ENCODE measurements at regions not wholly inside any gene's neighbourhood (a gene's known extent, or its start where the extent isn't known, plus 50 kb on each side); places are given as distances from the start of the nearest gene placed in this dataset.

GRCh38 chr7:101691822-101692384 lies 62.8 kb upstream of the MYL10 start:
- Histone ChIP-seq H3K27ac (ENCODE audit: low read length) (no peak overlapping the region), H3K4me1 (ENCODE audit: control insufficient read depth, insufficient read depth, low read length) (peaks cover 8% of the 10 kb centered on the region), H3K9ac (ENCODE audit: low read length in 2 of 2) (no peak overlapping the region), H3K4me3 (ENCODE audit: low read length in 2 of 2) (no peak overlapping the region), H3K27me3 (ENCODE audit: control insufficient read depth in 1 of 2, insufficient read depth in 2 of 2, low read length in 2 of 2) (peaks cover 0 to 3% of the 10 kb centered on the region in 2 donors), H3K9me3 (ENCODE audit: control insufficient read depth in 2 of 2, low read length in 2 of 2) (no peaks in the 10 kb centered on the region), H3K36me3 (ENCODE audit: control insufficient read depth in 2 of 2, insufficient read depth in 2 of 2, low read length in 2 of 2) (no peaks in the 10 kb centered on the region)

DNA sequence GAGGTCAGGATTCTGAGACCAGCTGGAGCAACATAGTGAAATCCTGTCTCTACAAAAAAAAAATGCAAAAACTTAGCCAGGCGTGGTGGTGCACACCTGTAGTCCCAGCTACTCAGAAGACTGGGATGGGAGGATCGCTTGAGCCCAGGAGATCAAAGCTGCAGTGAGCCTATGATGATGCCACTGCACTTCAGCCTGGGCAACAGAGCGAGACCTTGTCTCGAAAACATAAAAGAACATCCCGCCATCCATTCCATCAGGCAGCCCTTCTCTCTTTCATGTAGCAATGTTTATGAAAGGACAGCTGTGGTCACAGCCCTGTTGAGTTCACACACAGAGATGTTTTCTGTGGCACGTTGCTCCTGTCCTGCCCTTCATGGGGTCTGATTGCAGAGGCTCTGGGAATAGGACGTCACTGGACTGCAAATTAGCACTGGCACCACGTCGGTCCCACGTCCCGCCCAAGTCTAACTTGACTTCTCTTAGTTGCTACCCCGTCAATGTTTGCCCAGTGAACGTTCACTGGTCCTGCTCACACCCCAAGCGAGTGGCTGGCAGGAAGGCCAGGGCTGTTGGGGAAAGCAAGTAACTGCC lies 64.5 kb upstream of the MYL10 start:
- no peaks in the 10 kb centered on the region for H3K9me3 ChIP-seq (ENCODE audit: control insufficient read depth in 2 of 2, low read length in 2 of 2)
- peaks cover 0 to 3% of the 10 kb centered on the region in 2 donors for H3K27me3 ChIP-seq (ENCODE audit: control insufficient read depth in 1 of 2, insufficient read depth in 2 of 2, low read length in 2 of 2)
- H3K36me3 ChIP-seq (ENCODE audit: control insufficient read depth in 2 of 2, insufficient read depth in 2 of 2, low read length in 2 of 2): no peaks in the 10 kb centered on the region
- H3K9ac ChIP-seq (ENCODE audit: low read length in 2 of 2): no peak overlapping the region
- no peak overlapping the region for H3K4me3 ChIP-seq (ENCODE audit: low read length in 2 of 2)
- H3K4me1 ChIP-seq (ENCODE audit: control insufficient read depth, insufficient read depth, low read length): peaks cover 2% of the 10 kb centered on the region
- no peak overlapping the region for H3K27ac ChIP-seq (ENCODE audit: low read length)

- peaks cover 0 to 9% of the 10 kb centered on the region in 2 donors for H3K27me3 ChIP-seq (ENCODE audit: control insufficient read depth in 1 of 2, insufficient read depth in 2 of 2, low read length in 2 of 2)
- no peak overlapping the region for H3K9ac ChIP-seq (ENCODE audit: low read length in 2 of 2)
- no peaks in the 10 kb centered on the region for H3K4me1 ChIP-seq (ENCODE audit: control insufficient read depth, insufficient read depth, low read length)
- no peak overlapping the region for H3K4me3 ChIP-seq (ENCODE audit: low read length in 2 of 2)
- no peaks in the 10 kb centered on the region for H3K9me3 ChIP-seq (ENCODE audit: control insufficient read depth in 2 of 2, low read length in 2 of 2)
- H3K27ac ChIP-seq (ENCODE audit: low read length): no peak overlapping the region
- H3K36me3 ChIP-seq (ENCODE audit: control insufficient read depth in 2 of 2, insufficient read depth in 2 of 2, low read length in 2 of 2): no peaks in the 10 kb centered on the region
Observed at GRCh38 chr7:101698964-101699363, 69.9 kb upstream of the MYL10 start.

- no peak overlapping the region for H3K27ac ChIP-seq (ENCODE audit: low read length)
- no peak overlapping the region for H3K9ac ChIP-seq (ENCODE audit: low read length in 2 of 2)
- no peaks in the 10 kb centered on the region for H3K4me1 ChIP-seq (ENCODE audit: control insufficient read depth, insufficient read depth, low read length)
- no peak overlapping the region for H3K4me3 ChIP-seq (ENCODE audit: low read length in 2 of 2)
- peaks cover 0 to 9% of the 10 kb centered on the region in 2 donors for H3K27me3 ChIP-seq (ENCODE audit: control insufficient read depth in 1 of 2, insufficient read depth in 2 of 2, low read length in 2 of 2)
- H3K9me3 ChIP-seq (ENCODE audit: control insufficient read depth in 2 of 2, low read length in 2 of 2): no peaks in the 10 kb centered on the region
- no peaks in the 10 kb centered on the region for H3K36me3 ChIP-seq (ENCODE audit: control insufficient read depth in 2 of 2, insufficient read depth in 2 of 2, low read length in 2 of 2)
Observed at GRCh38 chr7:101699399-101699798, 70.3 kb upstream of the MYL10 start.

DNA sequence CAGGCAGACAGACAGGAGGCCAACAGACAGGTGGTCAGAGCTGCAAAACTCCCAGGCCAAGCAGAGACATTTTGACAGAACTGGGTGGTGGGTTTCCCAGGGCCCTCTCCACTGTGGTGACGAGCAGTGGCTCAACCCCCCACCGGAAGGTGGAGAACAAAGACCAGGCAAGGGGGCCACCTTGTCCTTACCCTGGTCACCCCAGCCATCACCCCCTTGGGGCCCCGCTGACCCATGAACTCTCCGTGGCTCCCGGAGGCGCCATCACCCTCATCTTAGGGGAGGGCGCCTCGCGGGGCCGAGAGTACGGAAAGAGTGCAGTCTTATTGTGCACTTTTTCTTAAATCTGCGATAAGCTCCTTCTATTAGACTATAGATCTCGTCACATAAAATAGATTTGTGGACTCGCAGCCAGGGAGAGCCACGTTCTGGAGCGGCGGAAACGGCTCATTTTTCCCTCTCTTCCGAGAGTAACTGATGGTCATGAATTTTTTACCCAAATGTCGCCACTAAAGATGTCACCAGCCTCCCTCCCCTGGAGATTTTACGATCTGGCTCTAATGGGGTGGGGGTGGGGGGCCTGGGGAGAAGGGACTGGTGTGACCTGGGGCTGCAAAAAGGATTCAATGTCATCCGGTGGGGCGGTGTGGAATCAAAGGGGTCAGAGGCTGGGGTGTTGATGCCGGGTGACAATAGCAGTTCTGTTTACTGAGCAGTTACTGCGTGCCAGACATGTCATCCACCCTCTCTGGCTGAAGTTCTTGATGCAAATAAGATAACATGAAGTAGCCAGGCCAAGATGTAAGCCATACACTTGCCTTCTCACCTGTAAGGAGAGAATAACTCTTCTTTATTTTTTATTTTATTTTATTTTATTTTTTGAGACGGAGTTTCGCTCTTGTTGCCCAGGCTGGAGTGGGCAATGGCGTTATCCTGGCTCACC lies 71.1 kb upstream of the MYL10 start:
- H3K36me3 ChIP-seq (ENCODE audit: control insufficient read depth in 2 of 2, insufficient read depth in 2 of 2, low read length in 2 of 2): no peaks in the 10 kb centered on the region
- H3K4me3 ChIP-seq (ENCODE audit: low read length in 2 of 2): no peak overlapping the region
- no peaks in the 10 kb centered on the region for H3K4me1 ChIP-seq (ENCODE audit: control insufficient read depth, insufficient read depth, low read length)
- H3K9me3 ChIP-seq (ENCODE audit: control insufficient read depth in 2 of 2, low read length in 2 of 2): no peaks in the 10 kb centered on the region
- H3K27me3 ChIP-seq (ENCODE audit: control insufficient read depth in 1 of 2, insufficient read depth in 2 of 2, low read length in 2 of 2): peaks cover 0 to 9% of the 10 kb centered on the region in 2 donors
- H3K9ac ChIP-seq (ENCODE audit: low read length in 2 of 2): no peak overlapping the region
- no peak overlapping the region for H3K27ac ChIP-seq (ENCODE audit: low read length)

DNA sequence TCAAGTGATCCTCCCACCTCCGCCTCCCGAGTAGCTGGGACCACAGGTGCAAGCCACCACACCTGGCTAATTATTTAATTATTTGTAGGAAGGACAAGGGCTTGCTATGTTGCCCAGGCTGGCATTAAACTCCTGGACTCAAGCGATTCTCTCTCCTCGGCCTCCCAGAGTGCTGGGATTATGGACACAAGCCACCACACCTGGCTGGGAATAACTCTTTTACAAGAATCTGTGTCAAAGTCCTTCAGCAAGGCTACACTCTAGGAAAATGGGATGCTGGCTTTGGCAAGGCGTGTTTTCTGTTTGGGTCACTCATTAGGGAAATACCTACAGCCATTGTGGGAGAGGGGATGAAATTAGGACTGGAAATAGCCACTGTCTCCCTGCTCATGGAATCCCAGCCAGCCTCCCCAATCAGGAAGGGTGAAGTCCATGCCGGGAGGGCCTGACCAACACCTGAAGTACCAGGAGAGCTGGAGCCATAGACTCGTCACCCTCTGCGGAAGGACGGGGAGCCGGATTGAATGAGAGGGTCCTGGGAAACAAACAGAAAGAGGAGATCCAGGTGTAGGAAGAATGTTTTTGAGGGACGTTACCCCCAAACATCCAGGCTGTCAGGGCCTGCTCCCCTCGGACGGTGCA lies 72.2 kb upstream of the MYL10 start:
- H3K4me1 ChIP-seq (ENCODE audit: control insufficient read depth, insufficient read depth, low read length): no peaks in the 10 kb centered on the region
- no peak overlapping the region for H3K27ac ChIP-seq (ENCODE audit: low read length)
- H3K9me3 ChIP-seq (ENCODE audit: control insufficient read depth in 2 of 2, low read length in 2 of 2): no peaks in the 10 kb centered on the region
- no peak overlapping the region for H3K9ac ChIP-seq (ENCODE audit: low read length in 2 of 2)
- no peak overlapping the region for H3K4me3 ChIP-seq (ENCODE audit: low read length in 2 of 2)
- H3K27me3 ChIP-seq (ENCODE audit: control insufficient read depth in 1 of 2, insufficient read depth in 2 of 2, low read length in 2 of 2): peaks cover 0 to 8% of the 10 kb centered on the region in 2 donors
- H3K36me3 ChIP-seq (ENCODE audit: control insufficient read depth in 2 of 2, insufficient read depth in 2 of 2, low read length in 2 of 2): no peaks in the 10 kb centered on the region

- no peaks in the 10 kb centered on the region for H3K36me3 ChIP-seq (ENCODE audit: control insufficient read depth in 2 of 2, insufficient read depth in 2 of 2, low read length in 2 of 2)
- H3K27ac ChIP-seq (ENCODE audit: low read length): no peak overlapping the region
- no peak overlapping the region for H3K9ac ChIP-seq (ENCODE audit: low read length in 2 of 2)
- no peaks in the 10 kb centered on the region for H3K9me3 ChIP-seq (ENCODE audit: control insufficient read depth in 2 of 2, low read length in 2 of 2)
- H3K4me3 ChIP-seq (ENCODE audit: low read length in 2 of 2): no peak overlapping the region
- peaks cover 0 to 6% of the 10 kb centered on the region in 2 donors for H3K27me3 ChIP-seq (ENCODE audit: control insufficient read depth in 1 of 2, insufficient read depth in 2 of 2, low read length in 2 of 2)
- no peaks in the 10 kb centered on the region for H3K4me1 ChIP-seq (ENCODE audit: control insufficient read depth, insufficient read depth, low read length)
Observed at GRCh38 chr7:101702362-101702850, 73.3 kb upstream of the MYL10 start.

DNA sequence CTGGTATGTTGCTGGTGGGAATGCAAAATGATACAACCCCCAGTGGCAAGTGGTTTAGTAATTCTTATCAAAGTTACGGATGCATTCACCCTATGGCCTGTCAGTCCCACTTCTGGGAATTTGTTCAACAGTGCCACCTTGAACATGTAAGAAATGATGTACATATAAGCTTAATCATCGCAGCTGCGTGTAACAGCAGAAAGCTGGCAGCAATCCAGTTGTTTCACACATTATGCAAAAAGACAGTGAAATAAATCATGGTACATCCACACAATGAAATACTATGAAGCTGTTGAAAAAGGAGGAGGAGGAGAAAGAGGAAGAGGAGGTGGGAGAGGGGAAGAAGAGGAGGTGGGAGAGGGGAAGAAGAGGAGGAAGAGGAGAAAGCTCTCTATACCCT lies 76.2 kb upstream of the MYL10 start:
- Histone ChIP-seq H3K9me3 (ENCODE audit: control insufficient read depth in 2 of 2, low read length in 2 of 2) (no peaks in the 10 kb centered on the region), H3K4me3 (ENCODE audit: low read length in 2 of 2) (no peak overlapping the region), H3K27me3 (ENCODE audit: control insufficient read depth in 1 of 2, insufficient read depth in 2 of 2, low read length in 2 of 2) (peaks cover 0 to 2% of the 10 kb centered on the region in 2 donors), H3K4me1 (ENCODE audit: control insufficient read depth, insufficient read depth, low read length) (no peaks in the 10 kb centered on the region), H3K9ac (ENCODE audit: low read length in 2 of 2) (no peak overlapping the region), H3K27ac (ENCODE audit: low read length) (no peak overlapping the region), H3K36me3 (ENCODE audit: control insufficient read depth in 2 of 2, insufficient read depth in 2 of 2, low read length in 2 of 2) (no peaks in the 10 kb centered on the region)

DNA sequence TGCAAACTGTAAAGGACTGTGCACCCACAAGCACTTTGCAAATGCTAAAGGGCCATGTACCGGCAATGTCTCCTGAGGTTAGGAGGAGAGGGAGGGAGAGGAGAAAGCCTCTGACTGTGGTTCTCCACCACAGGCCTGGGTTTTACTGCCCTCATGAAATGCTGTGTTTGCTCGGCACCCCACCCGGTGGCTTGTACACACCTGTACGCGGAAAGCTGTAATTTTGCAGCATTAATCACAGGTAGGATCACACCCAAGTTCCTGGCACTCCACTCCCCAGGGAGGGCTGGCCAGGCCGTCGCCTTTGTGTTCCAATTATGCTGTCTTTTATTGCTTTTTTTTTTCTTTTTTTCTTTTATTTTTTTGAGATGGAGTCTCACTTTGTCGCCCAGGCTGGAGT lies 78.5 kb upstream of the MYL10 start:
- H3K9me3 ChIP-seq (ENCODE audit: control insufficient read depth in 2 of 2, low read length in 2 of 2): no peaks in the 10 kb centered on the region
- no peaks in the 10 kb centered on the region for H3K27me3 ChIP-seq (ENCODE audit: control insufficient read depth in 1 of 2, insufficient read depth in 2 of 2, low read length in 2 of 2)
- no peak overlapping the region for H3K9ac ChIP-seq (ENCODE audit: low read length in 2 of 2)
- H3K4me3 ChIP-seq (ENCODE audit: low read length in 2 of 2): no peak overlapping the region
- H3K4me1 ChIP-seq (ENCODE audit: control insufficient read depth, insufficient read depth, low read length): no peaks in the 10 kb centered on the region
- no peaks in the 10 kb centered on the region for H3K36me3 ChIP-seq (ENCODE audit: control insufficient read depth in 2 of 2, insufficient read depth in 2 of 2, low read length in 2 of 2)
- no peak overlapping the region for H3K27ac ChIP-seq (ENCODE audit: low read length)

- Histone ChIP-seq H3K27ac (ENCODE audit: low read length) (no peak overlapping the region), H3K4me3 (ENCODE audit: low read length in 2 of 2) (no peak overlapping the region), H3K27me3 (ENCODE audit: control insufficient read depth in 1 of 2, insufficient read depth in 2 of 2, low read length in 2 of 2) (no peaks in the 10 kb centered on the region), H3K4me1 (ENCODE audit: control insufficient read depth, insufficient read depth, low read length) (no peaks in the 10 kb centered on the region), H3K9me3 (ENCODE audit: control insufficient read depth in 2 of 2, low read length in 2 of 2) (no peaks in the 10 kb centered on the region), H3K9ac (ENCODE audit: low read length in 2 of 2) (no peak overlapping the region), H3K36me3 (ENCODE audit: control insufficient read depth in 2 of 2, insufficient read depth in 2 of 2, low read length in 2 of 2) (no peaks in the 10 kb centered on the region)
Observed at GRCh38 chr7:101708223-101708622, 79.1 kb upstream of the MYL10 start.

Data from stomach smooth muscle (tissue), 2 donors.